HK-2 (cell line): ENCODE measurements at regions not wholly inside any gene's neighbourhood (a gene's known extent, or its start where the extent isn't known, plus 50 kb on each side); places are given as distances from the start of the nearest gene placed in this dataset.

Experiments
- DNase-seq: peaks from one replicate; pipeline ENCODE4 v3.0.0-alpha.2; 2018; ENCODE audit not compliant: unreplicated experiment

DNA sequence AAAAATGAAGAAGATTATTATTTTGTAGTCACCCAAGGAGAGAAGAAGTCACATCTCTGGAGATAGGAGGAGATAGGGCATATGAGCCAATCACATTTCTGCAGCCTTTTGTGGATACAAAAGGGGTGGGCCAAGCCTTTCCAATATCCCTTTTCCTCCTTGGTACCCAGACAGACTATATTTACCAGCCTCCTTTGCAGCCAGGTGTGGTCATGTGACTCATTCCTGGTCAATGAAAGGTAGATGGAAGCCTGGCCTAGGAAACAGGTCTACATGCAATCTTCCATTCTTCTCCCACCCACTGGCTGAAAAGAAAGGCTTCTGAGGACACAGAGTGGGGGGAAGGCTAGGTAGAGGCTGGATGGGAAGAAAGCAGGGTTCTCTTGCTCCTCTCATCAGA, 58.1 kb upstream of the ERG start:
- DNase-seq: no peak

DNA sequence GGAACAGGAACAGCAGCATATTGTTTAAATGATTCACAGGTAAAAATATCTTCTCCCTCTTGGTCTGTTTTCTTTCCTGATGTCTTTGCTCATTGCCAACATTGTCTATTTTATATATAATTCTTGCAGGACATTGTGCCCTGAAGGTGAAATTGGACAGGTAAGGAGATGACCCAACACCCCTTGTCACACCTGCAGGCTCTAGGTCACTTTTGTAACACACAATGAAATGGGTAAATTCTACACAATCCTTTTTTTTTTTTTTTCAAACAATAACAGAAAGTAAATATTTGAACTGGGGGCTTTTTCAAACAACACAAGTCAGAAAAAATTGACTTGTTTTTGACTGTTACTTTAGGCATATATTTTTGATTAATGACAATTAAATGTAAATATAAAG, 62.9 kb upstream of the ERG start:
- no peak for DNase-seq

DNA sequence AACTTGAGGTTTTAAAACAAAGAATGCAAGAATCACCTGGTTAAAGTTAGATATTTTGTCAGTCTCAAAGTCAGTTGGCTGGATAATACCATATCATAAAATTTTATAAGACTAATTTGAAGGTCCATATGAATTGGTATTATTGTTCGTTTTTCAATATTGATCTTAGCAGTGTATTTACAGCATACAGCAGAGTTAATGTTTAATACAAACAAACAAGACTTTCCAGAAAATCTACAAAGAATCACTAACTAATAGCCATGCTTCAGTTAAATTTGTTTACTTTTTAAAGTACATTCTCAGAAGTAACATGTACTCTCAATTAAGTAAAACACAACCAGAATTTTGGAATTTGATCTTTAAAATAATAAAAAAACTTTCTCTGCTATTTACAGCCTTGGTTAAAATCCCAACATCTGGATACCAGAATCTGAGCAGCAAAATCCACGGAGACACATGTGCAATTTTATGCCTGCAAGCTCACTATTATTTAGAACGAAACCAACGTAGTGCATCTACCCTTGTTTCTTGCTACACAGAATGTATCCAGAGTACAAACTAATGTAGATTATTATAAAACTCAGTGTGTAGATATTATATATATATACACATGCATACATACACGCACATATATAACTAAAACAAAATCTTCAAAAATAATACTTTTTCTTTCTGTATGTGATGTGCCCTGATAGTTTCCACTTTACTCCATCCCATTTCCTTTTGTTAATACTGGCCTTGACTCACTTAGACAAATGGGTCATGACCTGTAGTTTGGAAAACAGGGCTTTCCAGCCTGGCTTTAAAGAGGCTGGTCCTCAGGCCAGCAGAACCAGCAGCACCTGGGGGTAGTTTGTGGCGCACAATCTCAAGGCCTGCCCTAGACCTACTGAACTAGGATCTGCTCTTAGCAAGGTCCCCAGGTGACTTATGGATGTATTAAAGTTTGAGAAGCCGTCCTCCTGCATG, 63.6 kb upstream of the ERG start:
- no peak for DNase-seq

DNA sequence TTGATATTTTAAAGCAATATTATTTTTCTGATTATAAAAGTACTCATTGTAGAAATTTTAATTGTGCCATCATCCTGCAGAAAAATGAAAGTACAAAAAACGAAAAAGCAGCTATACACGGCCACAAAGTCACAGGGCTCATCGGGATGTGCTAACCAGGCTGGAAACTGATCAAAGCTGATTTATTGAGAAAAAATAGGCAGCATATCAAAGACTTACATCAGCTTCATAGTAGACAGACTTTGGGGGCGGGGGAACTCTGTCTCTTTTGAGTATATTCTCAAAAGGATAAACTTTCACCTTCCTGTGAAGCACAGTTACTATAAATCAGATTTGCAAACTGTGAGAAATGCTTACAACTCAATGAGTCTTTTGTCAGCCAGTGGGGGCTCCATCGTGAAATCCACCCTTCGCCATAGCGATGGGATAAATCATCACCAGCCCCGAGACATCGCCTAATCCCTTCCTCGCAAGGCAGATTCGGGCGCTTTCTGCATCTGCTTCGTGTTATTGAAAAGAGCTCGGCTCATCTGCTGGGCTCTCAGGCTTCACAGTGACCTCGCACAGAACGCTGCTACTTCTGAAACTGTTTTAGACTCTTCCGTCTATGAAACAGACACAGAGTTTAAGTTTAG, 69.2 kb upstream of the ERG start:
- no peak for DNase-seq

DNA sequence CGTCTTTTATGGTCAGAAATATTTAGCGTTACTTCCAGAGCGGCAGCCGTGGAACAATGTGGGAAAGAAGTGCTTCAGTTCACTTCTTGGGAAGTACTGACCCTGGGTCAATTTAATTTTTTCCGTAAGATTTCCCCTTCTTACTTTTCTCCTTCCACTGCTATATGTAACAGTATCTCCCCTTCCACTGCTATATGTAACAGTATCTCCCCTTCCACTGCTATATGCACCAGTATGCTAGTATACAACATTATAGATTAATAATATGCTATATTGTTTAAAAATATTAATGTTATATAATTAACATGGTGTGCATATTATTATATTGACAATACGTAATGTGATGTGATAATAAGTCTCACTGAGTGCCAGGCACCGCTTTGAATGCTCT, 69.7 kb upstream of the ERG start:
- no peak for DNase-seq

DNA sequence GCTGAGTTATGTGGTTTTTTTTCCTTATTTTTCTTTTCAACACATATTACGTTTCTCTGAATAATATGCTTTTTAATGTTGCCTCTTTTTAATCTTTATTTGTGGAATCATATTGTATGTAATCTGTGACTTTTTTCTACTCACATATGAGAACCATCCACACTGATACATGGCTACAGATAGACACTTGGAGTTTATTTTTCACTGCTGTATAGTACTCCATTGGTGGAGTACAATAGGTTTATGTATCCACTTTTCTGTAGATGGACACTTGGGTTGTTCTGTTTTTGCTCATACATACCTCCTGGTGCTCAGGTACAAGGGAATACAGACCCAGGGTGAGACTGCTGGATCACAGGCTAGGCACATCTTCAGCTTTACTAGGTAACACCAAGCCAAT, 71.5 kb upstream of the ERG start:
- no peak for DNase-seq

DNA sequence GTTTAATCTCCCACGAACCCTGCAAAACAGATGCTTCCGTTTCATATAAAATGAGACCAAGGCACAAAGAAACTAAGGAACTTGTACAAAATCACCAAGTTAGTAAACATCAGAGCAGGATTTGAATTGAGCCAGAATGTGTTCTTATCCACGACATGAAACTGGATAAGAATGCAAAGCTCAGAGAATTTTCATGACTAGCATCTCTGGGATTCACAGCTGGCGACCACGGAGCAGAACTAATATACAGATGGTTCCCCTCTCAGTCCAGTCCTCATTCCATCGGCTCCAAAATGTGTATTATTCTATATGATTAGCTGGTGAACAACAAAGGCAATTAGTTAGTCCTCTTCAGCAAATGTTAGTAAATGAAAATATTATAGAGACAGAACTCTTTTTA, 72.3 kb upstream of the ERG start:
- no peak for DNase-seq

DNA sequence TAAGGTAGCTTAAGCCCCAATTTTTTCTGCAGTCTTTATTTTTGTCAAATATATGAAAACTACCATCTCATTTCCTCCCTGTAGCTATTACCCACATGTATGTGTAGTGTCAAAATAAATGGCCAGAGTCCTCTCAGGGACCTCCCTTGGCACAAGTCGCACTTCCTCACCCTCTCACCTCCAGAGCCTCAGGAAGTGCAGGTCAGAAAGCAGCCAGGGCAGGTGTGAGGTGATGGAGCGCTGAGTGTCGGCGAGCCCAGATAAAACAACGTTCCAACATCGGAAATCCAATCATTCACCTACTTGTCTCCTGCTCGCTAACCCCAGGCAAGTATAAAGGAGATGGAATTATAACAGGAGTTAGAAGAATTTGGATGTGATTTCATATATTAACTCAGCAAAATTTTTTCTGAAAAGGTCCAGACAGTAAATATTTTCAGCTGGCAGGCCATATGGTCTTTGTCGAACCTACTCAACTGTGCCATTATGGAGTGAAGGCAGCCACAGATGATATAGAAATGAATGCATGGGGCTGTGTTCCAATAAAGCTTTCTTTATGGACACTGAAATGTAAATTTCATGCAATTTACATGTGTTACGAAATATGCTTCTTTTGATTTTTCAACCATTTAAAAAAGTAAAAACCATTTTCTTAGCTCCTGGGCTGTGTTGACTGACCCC, 76.8 kb upstream of the ERG start:
- no peak for DNase-seq

DNA sequence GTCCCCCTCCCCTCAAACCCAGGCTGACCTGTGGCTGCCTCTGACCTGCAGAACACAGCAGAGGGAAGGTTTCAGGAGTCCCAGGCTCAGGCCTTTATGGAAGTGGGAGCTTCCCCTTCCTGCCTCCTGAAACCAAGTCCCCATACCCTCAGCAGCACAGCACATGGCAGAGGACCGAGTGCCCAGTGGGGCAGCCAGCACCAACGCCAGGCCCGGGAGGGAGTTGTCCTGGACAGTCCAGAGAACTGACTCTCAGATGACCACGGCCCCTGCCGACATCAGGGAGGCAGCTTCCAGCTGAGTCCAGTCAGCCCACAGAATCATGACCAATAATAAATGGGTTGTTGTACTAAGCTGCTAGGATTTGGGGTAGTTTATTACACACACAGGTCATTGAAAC, 79.6 kb upstream of the ERG start:
- no peak for DNase-seq

DNA sequence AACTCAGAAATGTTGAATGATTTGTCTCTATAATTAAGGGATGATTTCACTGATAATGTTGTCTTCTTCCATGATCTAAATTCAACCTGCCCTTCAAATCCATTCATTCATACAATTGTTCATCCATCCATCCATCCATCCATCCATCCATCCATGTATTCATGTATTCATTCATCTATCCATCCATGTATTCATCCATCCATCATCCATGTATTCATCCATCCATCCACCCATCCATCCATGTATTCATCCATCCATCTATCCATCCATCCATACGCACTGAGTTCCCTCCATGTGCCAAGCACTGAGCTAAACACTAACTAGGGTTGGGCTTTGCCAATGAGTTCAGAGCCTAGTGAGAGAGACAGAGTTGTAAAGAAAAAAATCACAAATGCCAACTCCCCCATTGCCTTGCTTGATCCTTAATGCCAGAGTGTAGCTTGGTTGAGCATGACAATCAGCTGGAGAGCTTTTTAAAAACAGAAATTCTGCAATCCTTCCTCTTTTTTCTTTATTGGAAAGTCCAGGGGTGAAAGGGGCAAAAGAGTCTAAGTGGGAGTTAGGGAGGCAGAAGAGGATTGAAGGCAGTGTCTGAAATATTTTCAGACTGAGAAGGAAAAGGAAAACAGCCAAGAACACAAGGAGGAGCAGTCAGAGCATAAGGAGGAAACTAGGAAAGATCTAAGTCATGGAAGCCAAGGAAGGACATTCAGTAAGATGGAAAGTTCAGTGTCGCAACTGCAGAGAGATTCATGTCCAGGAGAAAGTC, 92.4 kb upstream of the ERG start:
- DNase-seq: no peak

DNA sequence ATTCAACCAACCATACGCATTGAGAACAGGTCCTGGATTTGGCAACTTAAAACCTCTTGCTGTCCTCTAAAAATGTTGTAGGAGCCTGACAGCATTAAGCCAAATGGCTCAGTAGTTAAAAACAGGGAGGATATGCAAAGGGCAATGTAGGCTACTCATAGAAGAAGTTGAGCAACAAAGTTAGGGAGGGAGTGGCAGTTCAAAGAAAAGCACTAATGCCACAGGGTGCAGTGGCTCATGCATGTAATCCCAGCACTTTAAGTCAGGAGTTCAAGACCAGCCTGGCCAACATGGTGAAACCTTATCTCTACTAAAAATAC, 92.9 kb upstream of the ERG start:
- no peak for DNase-seq

DNA sequence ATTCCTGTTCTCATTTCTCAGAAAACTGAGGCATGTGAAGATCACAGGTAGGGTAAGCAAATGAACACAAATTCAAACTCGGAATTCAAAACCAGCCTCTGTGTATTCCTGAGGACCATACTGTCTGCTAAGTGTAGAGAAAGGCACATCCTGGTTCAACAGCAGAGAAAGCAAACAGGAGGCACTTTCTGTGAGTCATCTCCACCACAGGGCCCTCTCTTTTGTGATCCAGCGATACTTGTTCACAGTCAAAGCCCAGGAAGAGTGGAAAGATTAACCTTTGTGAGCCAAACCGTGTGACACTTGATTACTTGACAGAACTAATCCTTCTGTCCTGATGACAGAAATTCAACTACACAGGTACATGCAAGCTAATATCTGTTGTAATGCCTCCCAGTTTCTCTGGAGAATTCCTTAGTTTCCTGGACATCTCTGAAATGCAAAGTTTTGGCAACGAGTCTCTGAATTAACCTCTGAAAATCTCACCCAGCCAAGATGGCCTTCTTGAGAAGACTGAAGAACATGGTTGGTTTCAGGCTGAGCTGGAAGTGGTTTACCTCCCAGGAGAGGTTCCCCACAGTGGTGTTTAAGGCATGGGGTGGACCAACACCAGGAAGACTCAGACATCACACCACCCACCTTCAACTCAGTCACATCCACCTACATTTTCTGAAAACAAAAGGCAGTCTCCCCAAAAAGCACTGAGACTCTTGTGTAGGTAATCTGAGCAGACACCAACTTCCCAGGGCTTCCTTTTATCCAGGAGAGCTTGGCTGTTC, 98.2 kb upstream of the ERG start:
- DNase-seq: no peak

DNA sequence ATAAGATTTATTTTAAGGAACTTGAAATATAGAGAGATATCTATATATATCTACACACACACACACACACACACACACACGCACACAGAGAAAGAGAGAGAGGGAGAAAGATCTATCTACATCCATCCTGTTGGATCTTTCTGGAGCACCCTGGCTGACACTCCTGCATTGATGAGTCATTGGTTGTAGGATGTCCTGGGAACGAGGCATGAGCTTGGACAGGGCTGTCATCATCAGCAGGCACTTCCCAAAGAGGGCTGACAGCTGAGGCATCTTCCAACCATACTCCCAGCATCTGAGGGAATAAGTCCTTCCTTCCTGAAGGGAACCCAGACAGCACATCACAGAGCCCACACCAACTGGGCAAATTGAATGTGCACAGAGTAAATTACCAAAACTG, 99.1 kb upstream of the ERG start:
- DNase-seq: peak; percentile 4

DNA sequence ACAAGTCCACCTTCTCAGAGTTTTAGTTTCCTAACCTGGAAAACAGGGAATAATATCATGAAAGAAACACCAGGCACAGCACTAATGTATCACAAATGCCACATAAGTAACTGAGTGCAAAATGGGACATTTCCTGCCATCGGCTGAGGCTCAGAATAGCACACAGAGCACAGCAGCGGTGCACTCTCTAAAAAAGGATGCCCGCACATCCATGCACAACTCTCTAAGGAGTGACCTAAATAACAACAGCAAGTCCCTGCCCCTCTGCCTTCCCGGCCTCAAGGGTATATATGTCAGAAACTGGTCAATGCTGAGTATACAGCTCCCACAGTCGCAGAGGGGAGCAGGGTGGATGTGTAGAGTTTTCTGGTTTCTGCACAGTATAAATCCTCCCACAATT, 100.1 kb upstream of the ERG start:
- DNase-seq: no peak

DNA sequence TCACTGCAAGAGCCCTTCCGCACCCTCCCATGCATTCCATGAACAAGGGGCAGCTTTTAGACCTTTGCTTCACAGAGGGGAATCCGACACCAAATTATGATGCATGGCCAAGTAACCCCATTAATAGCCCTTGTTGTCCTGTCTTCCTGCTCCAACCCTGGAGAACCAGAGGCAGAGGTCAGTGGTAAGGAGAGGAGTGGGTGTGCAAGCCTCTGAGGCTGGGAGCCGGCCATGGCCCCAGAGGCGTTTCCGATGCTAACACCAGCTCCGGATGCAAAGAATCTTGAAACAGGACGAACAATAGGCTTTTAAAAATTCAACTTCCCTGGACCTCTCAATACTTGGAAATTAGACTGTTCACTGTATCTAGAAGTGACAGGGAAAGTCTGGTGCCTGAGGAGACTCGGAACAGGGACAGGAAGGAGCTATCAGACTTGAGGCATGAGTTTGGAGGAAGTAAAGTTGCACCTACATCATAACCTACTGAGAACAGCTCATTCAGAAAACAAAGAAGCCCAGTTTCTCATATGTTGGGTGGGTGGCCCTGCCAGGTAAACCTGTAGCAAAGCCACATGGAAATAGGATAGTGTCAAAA, 101.2 kb upstream of the ERG start:
- no peak for DNase-seq

DNA sequence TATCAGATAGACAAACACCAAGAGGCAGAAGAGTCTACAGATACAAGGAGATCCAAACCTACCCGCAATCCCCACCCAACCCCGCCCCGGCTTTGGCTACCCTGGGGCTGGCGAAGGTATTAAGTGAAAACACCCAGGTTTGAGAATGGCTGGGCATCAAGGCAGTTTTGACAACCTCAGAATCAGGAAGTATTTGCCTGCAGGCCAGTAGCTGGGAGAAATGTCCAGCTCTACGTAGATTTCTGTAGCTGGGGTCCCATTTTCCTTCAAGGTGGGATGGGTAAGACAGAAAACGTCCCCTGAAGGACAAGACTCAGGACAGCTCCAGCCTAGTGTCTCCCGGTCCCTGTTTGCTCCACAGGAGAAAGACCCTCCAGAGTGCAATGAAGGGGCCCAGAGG, 101.8 kb upstream of the ERG start:
- DNase-seq: no peak

DNA sequence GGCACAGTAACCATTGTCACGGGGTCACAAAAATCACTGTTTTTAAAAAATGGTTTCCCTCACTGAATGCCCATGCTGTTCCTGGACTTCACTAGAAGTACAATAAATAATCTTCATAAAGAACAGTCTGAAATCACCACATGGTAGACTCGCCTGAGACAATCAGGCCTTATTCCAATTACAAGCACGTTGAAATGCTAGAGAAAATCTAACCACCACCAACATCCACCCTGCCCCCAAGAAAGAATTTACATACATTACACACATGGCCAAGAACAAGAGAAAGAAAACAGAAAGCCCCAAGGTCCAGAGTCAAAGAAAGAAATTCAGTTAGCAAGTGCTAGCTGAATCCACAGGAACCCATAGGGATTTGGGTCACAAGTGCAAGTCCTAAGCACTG, 107.0 kb upstream of the ERG start:
- DNase-seq: no peak

DNA sequence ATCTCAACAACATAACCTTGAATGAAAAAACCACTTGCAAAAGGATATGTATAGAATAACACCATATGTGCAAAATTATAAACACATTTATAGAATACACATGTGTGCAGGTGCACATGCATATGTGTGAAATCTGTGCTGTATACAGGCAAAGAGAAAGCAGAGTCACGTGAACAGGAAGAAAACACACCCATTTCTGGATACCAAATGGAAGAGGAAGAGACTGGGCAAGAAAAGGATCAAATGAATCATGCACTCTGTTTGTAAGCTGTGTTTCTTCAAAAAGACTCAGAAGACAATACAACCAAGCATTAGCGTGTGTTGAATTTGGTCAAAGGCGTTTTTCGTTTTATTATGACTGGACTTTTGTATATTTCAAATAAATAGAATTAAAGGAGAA, 111.3 kb upstream of the ERG start:
- DNase-seq: no peak

DNA sequence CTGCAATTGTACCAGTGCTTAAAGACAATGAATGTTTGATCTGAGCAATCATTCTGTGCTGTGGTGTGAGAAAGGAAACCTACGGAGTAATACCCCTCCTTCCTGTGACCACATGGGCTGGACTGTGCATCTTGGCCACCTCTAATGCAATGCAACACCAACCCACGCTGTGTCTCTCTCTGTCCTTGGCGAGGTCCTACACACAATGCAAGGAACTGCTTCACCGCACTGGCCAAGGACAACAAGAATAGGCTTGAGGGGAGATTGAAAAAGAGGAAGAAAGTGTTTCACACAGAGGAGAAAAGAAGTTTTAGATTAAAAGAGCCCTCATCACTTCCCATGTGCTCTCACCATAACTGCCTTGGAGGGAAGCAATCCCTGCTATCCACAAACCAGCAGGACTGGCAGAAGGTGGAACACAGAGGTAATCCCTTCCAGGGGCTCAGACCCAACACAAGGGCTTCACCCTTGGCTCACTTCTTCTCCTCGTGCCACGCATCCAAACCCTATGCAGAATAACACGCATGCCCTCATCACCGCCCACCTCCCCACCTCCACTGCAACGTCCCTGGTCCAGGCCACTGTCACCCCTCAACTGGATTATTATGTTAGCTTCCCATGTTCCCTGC, 112.5 kb upstream of the ERG start:
- no peak for DNase-seq

DNA sequence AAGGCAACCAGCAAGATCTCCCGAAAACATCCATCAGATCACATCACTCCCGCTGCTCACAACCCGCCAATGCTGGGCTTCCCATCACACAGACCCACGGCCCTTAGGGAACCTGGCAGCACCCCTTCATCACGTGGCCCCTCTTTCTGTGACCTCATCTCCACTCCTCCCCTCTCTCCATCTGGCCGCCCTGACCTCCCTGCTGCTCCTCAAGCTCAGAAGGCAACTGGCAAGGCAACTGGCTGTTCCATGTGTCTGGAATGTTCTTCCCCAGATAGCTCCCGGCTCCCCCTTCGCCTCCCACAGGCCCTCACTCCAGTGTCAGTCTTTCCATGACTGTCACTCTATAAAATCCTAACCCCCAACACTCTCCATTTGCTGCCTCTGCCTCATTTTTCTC, 113.0 kb upstream of the ERG start:
- DNase-seq: no peak

DNA sequence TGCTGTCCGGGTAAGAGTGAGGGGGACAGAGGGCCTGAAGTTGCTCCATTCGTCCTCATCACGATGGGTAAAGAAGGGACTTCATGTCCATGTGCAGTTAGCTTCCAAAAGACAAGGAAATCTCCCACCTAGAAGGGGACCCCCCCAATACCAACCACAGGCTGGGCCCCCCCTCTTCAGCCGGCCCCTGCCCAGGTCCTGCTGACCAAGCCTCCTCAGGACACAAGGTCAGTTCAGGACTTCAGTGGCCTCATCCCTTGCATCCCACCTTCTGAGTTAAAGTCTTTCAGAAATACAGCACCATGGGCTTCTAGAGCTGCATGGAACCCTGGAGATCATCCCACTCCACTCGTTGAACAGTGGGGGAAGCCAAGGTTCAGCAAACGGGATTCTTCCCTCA, 115.4 kb upstream of the ERG start:
- no peak for DNase-seq
